ENCODE measurements at regions not wholly inside any gene's neighbourhood (a gene's known extent, or its start where the extent isn't known, plus 50 kb on each side); places are given as distances from the start of the nearest gene placed in this dataset.

DNA sequence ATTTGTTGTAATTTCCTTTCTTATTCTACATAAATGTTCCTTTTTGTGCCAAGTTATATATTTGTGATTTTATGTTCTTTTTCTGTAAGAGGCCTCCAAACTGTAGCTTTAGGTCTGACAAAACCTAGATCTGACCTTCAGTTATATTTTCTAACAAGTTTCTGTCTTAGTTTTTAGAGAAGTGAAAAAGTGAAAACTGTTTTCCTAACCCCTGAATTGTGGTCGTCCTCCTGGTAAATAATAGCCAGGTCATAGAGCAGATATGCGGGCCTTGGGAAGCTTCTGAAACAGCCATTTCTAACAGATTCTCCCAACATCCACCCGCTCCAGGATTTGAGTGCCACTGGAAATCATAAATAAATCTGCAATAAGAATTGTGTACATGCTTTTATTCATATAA lies 398.4 kb upstream of the CWC22 start:
- no peak for DNase-seq (ENCODE audit: low read depth, low spot score)
- Mint-ChIP-seq H3K36me3 (ENCODE audit: low read depth) (no peaks in the 10 kb centered on the region), H3K27me3 (ENCODE audit: low read depth) (no peaks in the 10 kb centered on the region), H3K9me3 (peaks cover 2% of the 10 kb centered on the region), H3K4me3 (no peak overlapping the region), H3K27ac (ENCODE audit: unreplicated experiment) (no peak overlapping the region), H3K4me1 (no peaks in the 10 kb centered on the region)
- TF ChIP-seq, protein P1, sequence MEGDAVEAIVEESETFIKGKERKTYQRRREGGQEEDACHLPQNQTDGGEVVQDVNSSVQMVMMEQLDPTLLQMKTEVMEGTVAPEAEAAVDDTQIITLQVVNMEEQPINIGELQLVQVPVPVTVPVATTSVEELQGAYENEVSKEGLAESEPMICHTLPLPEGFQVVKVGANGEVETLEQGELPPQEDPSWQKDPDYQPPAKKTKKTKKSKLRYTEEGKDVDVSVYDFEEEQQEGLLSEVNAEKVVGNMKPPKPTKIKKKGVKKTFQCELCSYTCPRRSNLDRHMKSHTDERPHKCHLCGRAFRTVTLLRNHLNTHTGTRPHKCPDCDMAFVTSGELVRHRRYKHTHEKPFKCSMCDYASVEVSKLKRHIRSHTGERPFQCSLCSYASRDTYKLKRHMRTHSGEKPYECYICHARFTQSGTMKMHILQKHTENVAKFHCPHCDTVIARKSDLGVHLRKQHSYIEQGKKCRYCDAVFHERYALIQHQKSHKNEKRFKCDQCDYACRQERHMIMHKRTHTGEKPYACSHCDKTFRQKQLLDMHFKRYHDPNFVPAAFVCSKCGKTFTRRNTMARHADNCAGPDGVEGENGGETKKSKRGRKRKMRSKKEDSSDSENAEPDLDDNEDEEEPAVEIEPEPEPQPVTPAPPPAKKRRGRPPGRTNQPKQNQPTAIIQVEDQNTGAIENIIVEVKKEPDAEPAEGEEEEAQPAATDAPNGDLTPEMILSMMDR (conservative IDR thresholded peaks at IDR 0.05): no peak

DNA sequence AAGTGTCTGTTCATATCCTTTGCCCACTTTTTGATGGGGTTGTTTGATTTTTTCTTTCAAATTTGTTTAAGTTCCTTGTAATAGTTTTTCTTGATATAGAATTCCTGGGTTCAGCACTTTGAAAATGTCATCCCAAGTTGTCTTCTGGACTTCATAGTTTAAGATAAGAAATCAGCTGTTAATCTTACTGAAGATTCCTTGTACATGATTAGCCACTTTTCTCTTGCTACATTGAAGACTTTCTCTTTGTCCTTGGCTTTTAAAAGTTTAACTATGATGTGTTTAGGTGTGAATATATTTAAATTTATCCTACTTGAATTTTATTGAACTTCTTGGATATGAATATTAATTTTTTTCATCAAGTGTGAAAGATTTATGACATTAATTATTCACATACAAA lies 387.2 kb upstream of the CWC22 start:
- H3K4me1 Mint-ChIP-seq: no peaks in the 10 kb centered on the region
- no peak overlapping the region for H3K4me3 Mint-ChIP-seq
- H3K9me3 Mint-ChIP-seq: peaks cover 19% of the 10 kb centered on the region
- no peak overlapping the region for H3K27ac Mint-ChIP-seq (ENCODE audit: unreplicated experiment)
- DNase-seq (ENCODE audit: low read depth, low spot score): no peak
- TF ChIP-seq, protein P1 (conservative IDR thresholded peaks at IDR 0.05): no peak
- peaks cover 13% of the 10 kb centered on the region for H3K36me3 Mint-ChIP-seq (ENCODE audit: low read depth)
- no peaks in the 10 kb centered on the region for H3K27me3 Mint-ChIP-seq (ENCODE audit: low read depth)

DNA sequence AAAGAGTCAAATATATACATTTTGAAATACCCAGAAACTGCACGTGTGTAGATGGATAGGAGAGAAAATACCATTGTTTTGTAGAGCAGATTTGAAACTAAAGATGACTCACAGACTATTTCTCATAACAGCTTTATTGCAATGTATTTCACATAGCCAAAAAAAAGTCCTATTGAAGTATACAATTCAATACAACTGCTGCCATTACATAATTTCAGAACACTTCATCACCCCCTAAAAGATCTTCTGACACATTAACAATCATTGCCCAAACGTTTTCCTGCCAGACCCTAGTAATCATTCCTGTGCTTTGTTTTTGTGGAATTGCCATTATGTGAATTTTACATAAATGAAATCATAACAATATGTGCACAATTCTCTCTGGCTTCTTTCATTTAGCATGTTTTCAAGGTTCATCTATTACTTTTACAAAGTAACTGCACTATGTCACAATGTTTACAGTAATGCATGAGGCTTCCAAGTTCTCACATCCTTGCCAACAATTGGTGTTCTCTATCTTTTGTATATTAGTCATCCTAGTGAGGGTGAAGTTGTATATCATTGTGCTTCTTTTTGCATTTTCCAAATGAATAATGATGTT lies 378.6 kb upstream of the CWC22 start:
- no peak overlapping the region for H3K27ac Mint-ChIP-seq (ENCODE audit: unreplicated experiment)
- no peak for DNase-seq (ENCODE audit: low read depth, low spot score)
- H3K27me3 Mint-ChIP-seq (ENCODE audit: low read depth): no peaks in the 10 kb centered on the region
- H3K4me3 Mint-ChIP-seq: no peak overlapping the region
- peaks cover 9% of the 10 kb centered on the region for H3K9me3 Mint-ChIP-seq
- H3K4me1 Mint-ChIP-seq: no peaks in the 10 kb centered on the region
- TF ChIP-seq, protein P1 (conservative IDR thresholded peaks at IDR 0.05): no peak
- peaks cover 3% of the 10 kb centered on the region for H3K36me3 Mint-ChIP-seq (ENCODE audit: low read depth)

DNA sequence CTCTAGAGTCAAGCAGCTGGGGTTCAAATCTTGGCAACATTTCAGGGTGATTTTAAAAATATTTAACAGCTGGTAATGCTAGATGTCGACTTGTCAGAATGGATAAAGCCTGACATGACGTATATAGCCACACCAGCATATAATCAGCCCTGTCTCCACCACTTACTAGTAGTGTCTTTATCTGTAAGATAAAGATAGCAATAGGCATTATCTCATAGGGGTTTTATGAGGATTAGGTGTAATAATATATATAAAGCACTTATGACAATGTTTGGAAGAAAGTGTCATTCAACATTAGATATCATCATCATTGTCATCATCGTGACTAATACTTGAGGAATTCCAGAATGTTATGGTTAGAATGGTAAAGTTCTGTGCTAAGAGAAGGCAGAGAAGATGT lies 369.0 kb upstream of the CWC22 start:
- H3K4me3 Mint-ChIP-seq: no peak overlapping the region
- H3K4me1 Mint-ChIP-seq: no peaks in the 10 kb centered on the region
- no peak for DNase-seq (ENCODE audit: low read depth, low spot score)
- H3K36me3 Mint-ChIP-seq (ENCODE audit: low read depth): no peaks in the 10 kb centered on the region
- H3K27me3 Mint-ChIP-seq (ENCODE audit: low read depth): no peaks in the 10 kb centered on the region
- peaks cover 7% of the 10 kb centered on the region for H3K9me3 Mint-ChIP-seq
- TF ChIP-seq, protein P1 (conservative IDR thresholded peaks at IDR 0.05): no peak
- H3K27ac Mint-ChIP-seq (ENCODE audit: unreplicated experiment): no peak overlapping the region

DNA sequence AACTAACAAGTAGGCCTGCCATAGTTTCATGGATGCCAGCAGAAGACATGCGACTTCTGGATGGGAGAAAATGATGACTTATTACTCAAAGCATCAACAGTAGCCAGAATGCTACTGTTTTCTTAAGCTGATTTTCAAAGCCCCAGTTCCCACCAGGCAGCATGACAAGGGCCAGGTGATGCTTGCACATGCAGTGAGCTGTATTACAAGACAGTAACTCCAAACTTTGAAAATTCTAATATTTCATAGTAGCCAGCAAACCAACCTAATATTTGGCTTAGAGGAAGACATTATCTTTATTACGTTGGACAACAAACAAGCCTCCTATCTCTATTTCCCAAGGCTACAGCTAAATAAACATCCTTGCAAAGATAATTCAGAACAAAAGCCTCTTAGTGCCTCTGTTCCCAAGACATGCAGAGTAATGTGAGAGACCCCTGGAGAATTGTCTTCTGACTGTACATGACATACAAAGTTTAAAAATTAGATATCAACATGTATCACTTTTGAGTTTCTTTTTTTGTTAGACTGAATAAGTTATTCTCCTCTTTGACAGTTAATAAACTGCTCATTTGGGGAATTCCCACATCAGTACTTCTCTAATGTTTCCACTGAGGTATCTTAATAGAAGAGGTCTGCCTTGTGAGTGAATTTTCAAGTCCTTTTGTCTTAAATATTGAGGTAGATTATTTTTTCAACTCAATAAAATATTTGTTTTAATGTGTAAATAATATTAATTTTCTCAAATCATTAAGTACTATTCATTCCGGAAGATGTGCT lies 367.6 kb upstream of the CWC22 start:
- TF ChIP-seq, protein P1 (conservative IDR thresholded peaks at IDR 0.05): no peak
- H3K27me3 Mint-ChIP-seq (ENCODE audit: low read depth): no peaks in the 10 kb centered on the region
- no peak for DNase-seq (ENCODE audit: low read depth, low spot score)
- peaks cover 7% of the 10 kb centered on the region for H3K9me3 Mint-ChIP-seq
- no peaks in the 10 kb centered on the region for H3K4me1 Mint-ChIP-seq
- H3K36me3 Mint-ChIP-seq (ENCODE audit: low read depth): no peaks in the 10 kb centered on the region
- no peak overlapping the region for H3K27ac Mint-ChIP-seq (ENCODE audit: unreplicated experiment)
- H3K4me3 Mint-ChIP-seq: no peak overlapping the region
